GM19035 (cell line): ENCODE measurements at regions not wholly inside any gene's neighbourhood (a gene's known extent, or its start where the extent isn't known, plus 50 kb on each side); places are given as distances from the start of the nearest gene placed in this dataset.

Experiments used
- ATAC-seq: cut with Tn5 transposase; IDR thresholded peaks from one replicate; pipeline ENCODE4 v1.9.1; 2021; ENCODE audit not compliant: unreplicated experiment

- no peak for ATAC-seq
Observed at GRCh38 chr3:145727476-145727875, 433.5 kb downstream of the PLOD2 start.

DNA sequence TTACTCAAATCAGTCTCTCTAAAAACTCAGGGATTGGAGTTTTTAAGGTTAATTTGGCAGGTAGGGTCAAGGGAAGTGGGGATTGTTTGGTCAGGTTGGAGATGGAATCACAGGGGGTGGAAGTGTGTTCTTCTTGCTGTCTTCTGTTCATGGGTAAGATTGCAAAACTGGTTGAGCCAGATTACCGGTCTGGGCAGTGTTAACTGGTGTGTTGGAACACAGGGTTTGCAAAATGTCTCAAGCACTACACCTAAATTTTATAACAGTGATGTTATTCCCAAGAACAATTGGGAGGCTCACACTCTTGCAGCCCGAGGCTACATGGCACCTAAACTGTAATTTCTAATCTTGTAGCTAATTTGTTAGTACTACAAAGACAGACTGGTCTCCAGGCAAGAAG is 425.4 kb downstream of the PLOD2 start:
- no peak for ATAC-seq

- ATAC-seq, result no peak
Observed at GRCh38 chr3:145737952-145738351, 423.0 kb downstream of the PLOD2 start.

DNA sequence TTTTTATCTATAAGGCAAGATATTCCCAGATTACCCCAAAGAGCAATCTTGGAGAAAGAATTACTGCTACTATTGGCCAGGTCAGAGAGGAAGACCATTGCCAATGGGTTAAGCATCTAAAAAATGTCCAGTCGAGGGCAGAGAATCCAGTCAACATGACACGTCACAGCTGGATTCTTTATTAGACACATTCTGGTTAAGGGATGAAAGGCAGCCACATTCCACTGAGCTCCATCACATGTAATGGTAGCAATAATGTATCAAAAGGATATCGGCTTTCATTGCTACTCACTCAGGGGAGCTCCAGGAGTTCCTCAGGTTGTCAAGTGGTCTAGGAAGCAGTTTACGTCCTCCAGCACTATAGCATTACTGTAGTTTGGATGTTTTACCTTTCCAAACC is 421.1 kb downstream of the PLOD2 start:
- ATAC-seq, result no peak

DNA sequence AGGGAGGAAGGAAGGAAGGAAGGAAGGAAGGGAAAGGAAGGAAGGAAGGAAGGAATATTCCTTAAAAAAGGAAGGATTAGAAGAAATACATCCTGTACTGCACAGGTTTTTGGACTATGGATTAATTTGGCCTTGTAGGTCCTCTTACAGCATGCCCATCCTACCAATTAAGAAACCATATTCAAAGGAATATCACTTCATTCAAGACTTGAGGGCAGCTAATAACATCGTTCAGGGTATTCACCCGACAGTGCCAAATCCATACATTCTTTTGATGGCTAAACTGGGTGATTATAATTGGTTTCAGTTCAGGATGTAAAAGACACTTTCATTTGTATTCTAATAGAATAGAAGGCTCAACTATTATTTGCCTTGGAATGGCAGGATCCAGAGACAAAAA is 410.3 kb downstream of the PLOD2 start:
- no peak for ATAC-seq

- no peak for ATAC-seq
Observed at GRCh38 chr3:145752576-145752975, 408.4 kb downstream of the PLOD2 start.

- ATAC-seq, result no peak
Observed at GRCh38 chr3:145754605-145755289, 406.2 kb downstream of the PLOD2 start.

DNA sequence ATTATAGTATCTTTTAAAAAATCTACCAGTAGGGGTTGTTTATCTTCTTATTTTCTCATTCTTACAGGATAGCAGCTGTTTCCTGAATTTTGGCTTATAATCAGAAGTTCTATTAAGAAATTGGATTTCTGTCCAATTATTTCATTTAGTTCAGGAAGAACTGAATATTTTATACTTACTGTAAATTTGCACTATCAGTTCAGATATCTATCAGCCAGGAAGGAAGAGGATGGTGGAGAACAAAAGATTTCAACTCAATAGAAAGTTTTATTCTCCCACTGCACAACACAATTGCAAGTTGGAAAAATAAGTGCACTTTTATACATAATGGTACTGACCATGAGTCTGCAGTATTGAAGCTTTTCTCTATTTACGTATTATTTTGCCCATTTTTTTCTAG is 400.9 kb downstream of the PLOD2 start:
- no peak for ATAC-seq

DNA sequence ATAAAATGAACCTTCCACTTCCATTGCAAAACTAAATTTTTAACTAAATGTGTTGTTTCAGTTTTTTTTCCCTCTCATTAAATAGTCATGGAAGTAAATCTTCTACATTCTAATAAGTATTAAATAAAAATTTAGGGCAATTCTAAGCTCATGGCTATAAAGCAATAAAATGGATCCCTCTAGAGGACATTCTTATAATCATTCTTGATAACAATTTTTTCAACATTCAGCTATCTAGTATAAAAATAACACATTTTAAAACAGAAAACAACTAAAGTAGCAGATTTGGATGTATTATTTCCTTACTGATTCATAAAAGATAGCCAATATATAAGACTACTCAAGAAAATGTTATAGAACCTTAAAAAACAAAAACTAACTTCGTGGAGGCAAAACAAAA is 393.1 kb downstream of the PLOD2 start:
- ATAC-seq, result no peak

DNA sequence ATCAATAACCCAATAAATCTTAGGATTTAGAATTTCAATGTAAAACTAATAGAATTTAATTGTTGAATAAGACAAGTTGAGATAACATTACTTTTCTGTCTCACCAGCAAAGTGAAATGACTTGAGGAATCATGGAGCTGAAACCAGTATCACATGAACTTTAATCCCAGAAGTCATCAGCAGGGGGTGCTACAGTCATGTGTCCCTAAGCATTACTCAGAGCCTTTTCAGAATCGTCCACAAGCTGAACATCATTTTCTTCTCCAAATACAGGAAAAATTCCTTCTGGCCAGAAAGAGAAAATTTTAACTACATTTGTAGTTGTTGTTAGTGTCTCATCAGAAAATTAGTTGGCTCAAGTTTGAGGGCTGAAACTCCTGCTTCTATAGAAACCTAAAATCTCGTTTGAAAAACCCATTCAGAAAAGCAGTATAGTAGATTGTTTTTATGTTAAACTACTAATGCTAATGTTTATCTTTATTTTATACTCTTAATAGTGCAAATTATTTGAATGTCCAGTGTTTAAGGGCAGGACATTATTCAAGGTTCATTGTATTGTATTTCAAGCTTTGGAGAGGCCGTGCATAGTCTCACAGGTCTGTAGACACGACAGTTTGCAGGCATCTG is 384.1 kb downstream of the PLOD2 start:
- ATAC-seq, result peak; percentile 80

DNA sequence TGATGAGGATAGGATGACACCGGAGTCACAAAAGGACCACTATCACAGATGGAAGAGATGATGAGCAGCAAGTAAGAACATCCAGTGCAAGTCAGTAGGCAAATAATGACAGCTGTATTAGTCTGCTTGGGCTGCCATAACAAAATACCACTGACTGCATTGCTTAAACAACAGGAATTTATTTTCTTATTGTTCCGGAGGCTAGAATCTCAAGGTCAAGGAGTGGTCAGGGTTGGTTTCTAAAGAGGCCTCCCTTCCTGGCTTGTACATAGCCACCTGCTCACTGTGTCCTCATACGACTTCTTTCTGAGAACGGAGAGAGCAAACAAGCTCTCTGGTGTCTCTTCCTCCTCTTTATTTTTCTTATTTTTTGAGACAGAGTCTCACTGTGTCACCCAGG is 380.7 kb downstream of the PLOD2 start:
- no peak for ATAC-seq

GRCh38 chr3:145785668-145786067 is 375.3 kb downstream of the PLOD2 start:
- no peak for ATAC-seq

DNA sequence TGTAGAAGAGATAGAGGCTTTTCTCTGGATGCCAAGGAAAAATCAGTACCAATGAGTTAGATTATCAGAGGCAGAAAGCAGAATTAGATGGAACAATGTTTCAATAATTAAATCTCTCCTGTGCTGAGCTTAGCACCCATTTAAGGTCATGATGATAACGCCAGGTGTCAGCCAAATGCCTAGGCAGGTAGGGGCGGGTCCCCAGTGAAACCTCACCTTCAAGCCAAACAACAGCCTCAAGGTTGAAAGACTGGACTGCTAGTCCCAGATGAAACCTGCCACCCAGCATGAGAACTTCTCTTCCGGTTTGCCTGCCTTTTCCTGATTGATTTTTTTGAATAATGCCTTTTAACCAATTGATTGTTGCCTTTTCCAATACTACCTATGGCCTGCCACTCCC is 363.0 kb downstream of the PLOD2 start:
- ATAC-seq, result no peak

DNA sequence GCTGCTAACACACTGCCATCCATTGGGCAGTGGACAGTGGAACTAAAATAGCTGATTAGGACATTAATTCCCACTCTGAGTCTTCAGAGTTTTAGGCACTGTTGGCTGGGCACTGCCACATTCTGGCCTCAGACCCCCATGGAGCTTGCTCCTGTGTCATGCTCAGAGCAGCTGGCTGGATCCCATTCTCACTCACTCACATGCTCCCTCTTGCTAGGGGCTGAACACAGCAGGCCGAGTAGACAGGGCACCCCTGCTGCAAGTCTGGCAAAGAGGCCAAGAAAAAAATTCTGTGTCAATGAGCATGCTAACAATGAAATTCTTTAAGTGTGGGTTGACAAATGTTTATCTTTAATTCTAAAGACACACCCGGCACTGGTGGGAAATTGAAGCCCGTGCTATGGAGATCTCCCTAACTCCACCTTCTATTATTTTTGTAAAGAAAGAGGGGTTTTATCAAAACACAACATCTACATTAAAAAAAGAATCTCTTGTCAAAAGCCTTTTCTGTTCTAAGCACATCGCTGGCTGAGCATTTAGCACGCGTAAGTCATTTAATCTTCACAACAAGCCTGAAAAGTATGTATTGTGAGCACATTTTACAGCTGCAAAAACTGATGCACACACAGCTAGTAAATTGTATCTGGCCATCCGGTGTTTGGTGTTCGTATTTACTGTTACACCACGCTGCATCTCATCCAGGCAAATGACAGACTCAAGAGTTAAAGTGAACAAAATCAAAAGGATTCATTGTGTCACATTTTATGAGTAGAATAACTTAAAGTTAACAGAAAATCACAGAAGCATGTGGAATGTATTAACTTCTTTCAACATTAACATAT is 362.1 kb downstream of the PLOD2 start:
- ATAC-seq, result no peak

DNA sequence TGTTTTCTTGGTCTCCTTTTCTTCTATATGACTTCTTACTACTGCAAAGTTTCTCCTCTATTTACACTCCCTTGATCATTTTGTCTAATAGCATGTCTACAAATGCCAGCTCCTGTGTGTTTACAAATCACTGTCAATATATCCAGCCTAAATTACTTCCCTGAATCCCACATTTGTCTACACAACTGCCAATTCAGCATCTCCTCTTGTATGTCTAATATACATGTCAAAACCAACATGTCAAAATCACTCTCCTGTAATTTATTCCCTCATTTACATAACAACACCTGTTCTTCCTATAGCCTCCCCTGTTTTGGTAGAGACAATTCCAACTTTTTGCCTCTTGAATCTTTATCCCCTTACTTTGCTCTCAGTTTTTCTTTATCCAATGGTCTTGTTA is 359.3 kb downstream of the PLOD2 start:
- no peak for ATAC-seq

DNA sequence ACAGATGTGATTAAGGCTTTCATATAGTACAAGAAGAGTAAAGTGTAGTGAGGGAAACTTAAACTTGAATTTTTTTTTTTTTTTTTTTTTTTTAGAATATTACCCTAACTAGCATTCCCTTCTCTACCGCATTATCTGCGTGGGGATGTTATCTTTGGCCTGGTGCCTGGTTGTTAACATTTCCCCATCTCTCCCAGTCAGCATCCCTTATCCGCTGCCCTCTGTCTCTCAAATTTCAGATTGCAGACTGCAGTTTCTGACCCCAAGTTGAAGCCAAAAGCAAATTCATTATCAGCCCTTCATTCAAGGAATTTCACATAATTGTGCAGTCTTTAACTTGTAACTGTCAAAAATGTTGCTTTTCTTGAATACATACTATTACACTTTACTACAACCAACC is 353.0 kb downstream of the PLOD2 start:
- no peak for ATAC-seq

GRCh38 chr3:145812391-145812790 is 348.6 kb downstream of the PLOD2 start:
- no peak for ATAC-seq

DNA sequence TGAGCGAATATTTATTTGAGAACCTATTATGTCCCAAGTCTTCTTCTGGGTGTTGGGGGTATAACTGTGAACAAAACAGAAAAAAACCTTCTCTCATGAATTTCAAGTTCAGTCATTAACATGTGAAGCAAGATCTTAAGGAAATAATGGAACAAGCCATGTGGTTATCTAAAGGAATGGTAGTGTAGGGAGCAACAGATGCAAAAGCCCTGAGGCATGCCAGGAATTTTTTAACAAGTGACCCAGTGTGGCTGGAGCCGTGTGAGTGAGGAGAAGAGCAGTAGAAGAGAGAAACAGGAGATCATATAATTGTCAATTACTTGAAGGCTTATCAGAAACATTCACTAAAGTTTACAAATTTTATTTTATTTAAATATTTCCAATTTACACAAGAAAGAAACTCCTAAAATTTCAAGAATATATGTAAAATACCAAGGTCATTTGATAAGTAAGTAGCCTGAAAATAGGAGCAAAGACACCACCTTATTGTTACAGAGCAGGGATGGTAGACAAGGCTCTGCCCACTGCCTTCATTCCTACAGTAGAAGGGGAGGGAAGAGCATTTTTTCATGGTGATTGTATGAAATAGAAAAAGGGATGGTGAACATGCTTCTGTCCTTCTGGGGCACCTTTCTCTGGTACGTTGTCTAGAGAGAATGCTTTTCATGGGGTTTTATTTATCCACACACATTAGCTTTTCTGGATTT is 345.1 kb downstream of the PLOD2 start:
- no peak for ATAC-seq

- ATAC-seq, result no peak
Observed at GRCh38 chr3:145817870-145818483, 343.0 kb downstream of the PLOD2 start.

DNA sequence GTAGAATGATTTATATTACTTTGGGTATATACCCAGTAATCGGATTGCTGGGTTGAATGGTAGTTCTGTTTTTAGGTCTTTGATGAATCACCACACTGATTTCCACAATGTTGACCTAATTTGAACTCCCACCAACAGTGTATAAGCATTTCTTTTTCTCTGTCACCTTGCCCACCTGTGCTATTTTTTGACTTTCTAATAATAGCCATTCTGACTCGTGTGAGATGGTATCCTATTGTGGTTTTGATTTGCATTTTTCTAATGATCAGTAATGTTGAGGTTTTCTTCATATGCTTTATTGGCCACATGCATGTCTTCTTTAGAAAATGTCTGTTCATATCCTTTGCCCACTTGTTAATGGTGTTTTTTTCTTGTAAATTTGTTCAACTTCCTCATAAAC is 340.8 kb downstream of the PLOD2 start:
- ATAC-seq, result no peak

GRCh38 chr3:145842294-145842902 is 318.6 kb downstream of the PLOD2 start:
- ATAC-seq, result no peak
